Skeletal muscle cell (primary cell): ENCODE measurements at regions not wholly inside any gene's neighbourhood (a gene's known extent, or its start where the extent isn't known, plus 50 kb on each side); places are given as distances from the start of the nearest gene placed in this dataset.

Source experiments
- DNase-seq: peaks from one replicate; pipeline ENCODE4 v3.0.0-alpha.2; 2010; ENCODE audit warnings: low read depth
- H3K4me3 ChIP-seq: 2 replicates; pipeline ENCODE4 v1.5.1; 2011; ENCODE audit warnings: low read depth, mild to moderate bottlenecking, control low read depth, low read length, moderate library complexity

DNA sequence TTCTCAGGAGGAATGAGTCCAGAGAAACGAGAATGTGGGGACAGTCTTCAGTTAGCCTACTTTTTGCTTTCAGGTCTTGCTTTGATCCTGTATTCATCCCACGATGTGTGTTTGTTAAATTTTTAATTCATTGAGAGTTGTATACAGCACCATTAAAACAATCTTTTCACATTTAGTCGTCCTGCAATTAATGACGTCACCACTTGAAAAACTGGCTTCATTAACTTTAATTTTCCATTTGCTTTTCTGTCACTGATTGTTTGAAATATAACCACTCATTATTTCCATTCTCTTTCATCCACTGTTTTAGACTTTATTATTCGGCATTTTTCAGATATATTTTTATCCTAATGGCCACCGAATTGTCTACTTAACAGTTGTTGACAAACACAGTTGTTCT, 146.9 kb downstream of the TFEC start:
- no peak for DNase-seq
- H3K4me3 ChIP-seq, result no peak overlapping the region

DNA sequence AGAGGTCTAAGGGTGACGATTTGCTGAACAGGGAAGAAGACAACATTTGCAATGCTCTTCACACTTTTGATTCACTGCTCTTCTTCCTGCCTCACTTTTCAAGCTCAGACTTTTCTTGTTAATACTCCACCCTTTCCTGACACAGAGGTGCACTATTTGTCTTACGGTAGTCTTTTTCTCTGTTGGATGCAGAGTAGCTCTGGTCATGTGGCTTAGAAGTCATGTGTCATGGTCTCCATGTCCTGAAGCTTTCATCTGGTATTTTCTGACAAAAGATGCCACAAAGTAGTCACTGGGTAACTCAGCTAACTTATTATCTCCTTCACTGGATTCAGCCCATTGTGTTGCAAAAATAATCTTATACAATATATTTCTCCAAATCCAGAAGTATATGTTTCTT, 149.1 kb downstream of the TFEC start:
- no peak for DNase-seq
- H3K4me3 ChIP-seq, result no peak overlapping the region

GRCh38 chr7:115879171-115879570, 151.4 kb downstream of the TFEC start:
- no peak for DNase-seq
- no peak overlapping the region for H3K4me3 ChIP-seq

GRCh38 chr7:115869801-115870200, 160.8 kb downstream of the TFEC start:
- H3K4me3 ChIP-seq, result no peak overlapping the region
- no peak for DNase-seq

- DNase-seq, result no peak
- H3K4me3 ChIP-seq, result no peak overlapping the region
Observed at GRCh38 chr7:115869190-115869589, 161.4 kb downstream of the TFEC start.

GRCh38 chr7:115868369-115868768, 162.2 kb downstream of the TFEC start:
- H3K4me3 ChIP-seq, result no peak overlapping the region
- DNase-seq, result no peak

DNA sequence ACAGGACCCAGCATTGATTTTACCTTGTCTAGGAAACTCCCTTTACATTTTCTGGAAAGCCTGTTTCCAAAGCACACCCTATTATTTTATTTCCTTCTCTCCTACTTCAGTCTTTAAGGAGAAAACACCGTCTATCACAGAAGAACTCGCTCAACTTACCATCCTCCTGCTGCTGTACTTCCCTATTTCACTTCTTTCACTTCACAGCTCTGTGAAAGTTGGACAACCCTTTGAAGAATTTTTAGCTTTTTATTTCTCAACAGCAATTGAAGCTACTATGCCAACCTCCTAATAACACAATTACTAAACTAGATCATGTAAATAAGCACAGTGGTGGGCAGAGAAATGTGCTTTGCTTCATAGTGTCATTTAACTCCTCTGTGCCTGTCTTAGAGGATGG, 166.5 kb downstream of the TFEC start:
- H3K4me3 ChIP-seq, result no peak overlapping the region
- DNase-seq, result no peak

DNA sequence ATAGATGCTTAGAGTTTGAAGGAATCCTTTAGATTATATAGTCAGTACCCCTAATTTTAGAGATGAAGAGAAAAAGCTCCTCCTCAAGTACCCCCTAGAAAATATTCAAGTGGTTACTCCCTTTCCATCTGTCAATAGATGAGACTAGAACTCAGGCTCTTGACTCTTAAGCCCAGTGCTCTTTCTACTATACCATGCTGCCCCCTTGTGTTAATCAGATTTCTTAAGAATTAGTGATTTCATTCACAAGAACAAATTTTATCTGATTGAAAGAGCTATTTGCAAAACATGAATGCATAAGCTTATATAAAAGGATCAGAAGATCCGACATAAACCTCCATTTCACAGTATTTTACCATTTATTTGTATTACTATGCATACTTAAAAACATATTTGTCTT, 179.3 kb downstream of the TFEC start:
- no peak overlapping the region for H3K4me3 ChIP-seq
- DNase-seq, result peak; percentile 19

- H3K4me3 ChIP-seq, result no peak overlapping the region
- DNase-seq, result no peak
Observed at GRCh38 chr7:115850774-115851173, 179.8 kb downstream of the TFEC start.

GRCh38 chr7:115844857-115845256, 185.7 kb downstream of the TFEC start:
- DNase-seq, result no peak

DNA sequence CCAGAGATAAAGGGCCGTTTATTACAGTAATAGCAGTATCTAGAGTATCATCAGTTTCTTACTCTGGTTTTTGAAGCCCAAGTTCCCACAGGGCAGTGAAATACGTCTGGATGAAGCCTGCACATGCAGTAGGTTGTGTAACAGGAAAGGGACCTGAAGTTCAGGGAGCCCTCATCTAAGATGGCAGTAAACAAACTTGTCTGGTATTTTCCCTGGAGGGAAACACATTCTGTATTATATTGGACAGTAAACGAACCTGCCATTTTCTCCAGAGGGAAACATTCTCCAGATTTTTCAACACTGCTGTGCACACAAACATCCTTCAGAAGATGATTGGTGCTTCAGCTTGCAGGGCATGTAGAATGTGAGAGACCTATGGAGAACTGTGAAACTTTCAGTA, 189.9 kb downstream of the TFEC start:
- no peak for DNase-seq
- H3K4me3 ChIP-seq, result no peak overlapping the region

More at GRCh38 chr7:115844857-115845256, 185.7 kb downstream of the TFEC start:
- no peak overlapping the region for H3K4me3 ChIP-seq

DNA sequence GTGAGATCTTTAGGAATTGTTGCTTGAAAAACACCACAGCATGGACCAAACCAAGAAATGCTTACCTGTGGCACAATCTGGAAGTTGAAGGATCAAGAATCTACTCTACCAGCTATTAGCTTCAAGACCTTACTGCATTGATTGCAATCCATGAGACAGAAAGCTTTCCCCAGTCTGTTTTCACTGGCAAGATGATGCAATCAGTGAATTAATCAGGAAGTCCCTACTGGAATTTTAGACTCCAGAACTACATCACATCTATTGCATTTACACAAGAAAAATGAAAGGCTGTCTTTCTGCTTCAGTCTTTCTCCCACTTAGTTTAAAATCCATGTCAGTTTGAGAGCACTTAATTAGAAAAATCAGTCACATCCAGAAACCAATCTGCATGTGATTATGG, 191.7 kb downstream of the TFEC start:
- H3K4me3 ChIP-seq, result no peak overlapping the region
- peak; percentile 40 for DNase-seq

DNA sequence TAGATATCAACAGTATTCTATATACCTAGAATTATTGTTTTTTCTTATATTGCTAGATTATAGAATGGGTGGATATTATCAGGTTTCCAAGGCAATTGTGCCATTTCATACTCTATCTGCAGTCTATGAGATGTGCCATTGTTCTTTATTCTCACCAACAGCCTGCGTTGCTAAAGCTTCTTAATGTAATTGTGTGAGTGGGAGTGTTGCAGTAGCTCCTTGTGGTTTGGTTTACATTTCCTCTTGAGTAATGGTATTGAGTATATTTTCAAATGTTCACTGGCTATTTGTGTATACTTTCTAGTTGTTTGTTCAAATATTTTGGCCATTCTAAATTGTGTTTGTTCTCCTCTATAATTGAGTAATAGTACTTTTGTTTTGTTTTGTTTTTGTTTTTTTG, 199.2 kb downstream of the TFEC start:
- no peak overlapping the region for H3K4me3 ChIP-seq
- no peak for DNase-seq

- no peak for DNase-seq
- H3K4me3 ChIP-seq, result no peak overlapping the region
Observed at GRCh38 chr7:115827305-115828045, 203.1 kb downstream of the TFEC start.

- no peak overlapping the region for H3K4me3 ChIP-seq
- DNase-seq, result no peak
Observed at GRCh38 chr7:115825456-115826115, 205.0 kb downstream of the TFEC start.

GRCh38 chr7:115822801-115823200, 207.8 kb downstream of the TFEC start:
- DNase-seq, result no peak
- no peak overlapping the region for H3K4me3 ChIP-seq

GRCh38 chr7:115822380-115822779, 208.2 kb downstream of the TFEC start:
- no peak overlapping the region for H3K4me3 ChIP-seq
- no peak for DNase-seq

- no peak overlapping the region for H3K4me3 ChIP-seq
- no peak for DNase-seq
Observed at GRCh38 chr7:115816318-115816974, 214.1 kb downstream of the TFEC start.

DNA sequence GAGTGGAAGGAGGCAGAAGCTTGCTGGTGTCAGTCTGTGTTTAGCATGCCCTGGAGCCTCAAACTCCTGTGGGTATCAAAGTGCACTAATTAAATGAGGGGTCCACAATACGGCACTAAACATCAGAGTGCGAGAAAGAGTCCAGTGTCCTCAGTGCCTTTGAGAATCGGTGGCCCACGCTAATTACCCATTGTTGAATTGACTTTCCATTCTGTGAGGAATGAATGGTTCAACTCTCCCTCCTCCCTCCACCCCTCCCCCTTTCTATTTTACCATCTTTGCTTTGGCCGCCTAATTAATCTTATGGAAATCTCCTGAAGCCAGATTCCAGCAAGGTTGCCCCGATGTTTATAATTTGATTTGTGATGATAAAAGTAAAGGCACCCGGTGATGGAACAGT, 217.8 kb downstream of the TFEC start:
- H3K4me3 ChIP-seq, result no peak overlapping the region
- no peak for DNase-seq

DNA sequence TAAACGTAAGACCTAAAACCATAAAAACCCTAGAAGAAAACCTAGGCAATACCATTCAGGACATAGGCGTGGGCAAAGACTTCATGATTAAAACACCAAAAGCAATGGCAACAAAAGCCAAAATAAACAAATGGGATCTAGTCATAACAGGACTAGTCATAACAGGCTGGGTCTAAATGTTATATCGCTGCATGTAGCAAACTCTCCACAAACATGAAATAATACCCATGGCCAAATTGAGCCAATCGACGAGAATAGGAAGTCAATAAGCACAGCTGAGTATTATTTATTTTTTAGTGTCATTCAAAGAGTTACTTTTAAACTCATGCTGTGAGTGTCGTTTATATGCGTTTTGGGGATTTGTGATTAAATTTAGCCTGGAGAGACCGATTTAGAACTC, 225.1 kb downstream of the TFEC start:
- no peak overlapping the region for H3K4me3 ChIP-seq
- DNase-seq, result no peak

- no peak overlapping the region for H3K4me3 ChIP-seq
- DNase-seq, result no peak
Observed at GRCh38 chr7:115802415-115802814, 228.1 kb downstream of the TFEC start.
